ENCODE measurements at regions not wholly inside any gene's neighbourhood (a gene's known extent, or its start where the extent isn't known, plus 50 kb on each side); places are given as distances from the start of the nearest gene placed in this dataset.
"Not testable (repeated sequence)": the region's sequence is repeated elsewhere in the genome, so short reads cannot be mapped to it uniquely, and the experiment has no call there.

DNA sequence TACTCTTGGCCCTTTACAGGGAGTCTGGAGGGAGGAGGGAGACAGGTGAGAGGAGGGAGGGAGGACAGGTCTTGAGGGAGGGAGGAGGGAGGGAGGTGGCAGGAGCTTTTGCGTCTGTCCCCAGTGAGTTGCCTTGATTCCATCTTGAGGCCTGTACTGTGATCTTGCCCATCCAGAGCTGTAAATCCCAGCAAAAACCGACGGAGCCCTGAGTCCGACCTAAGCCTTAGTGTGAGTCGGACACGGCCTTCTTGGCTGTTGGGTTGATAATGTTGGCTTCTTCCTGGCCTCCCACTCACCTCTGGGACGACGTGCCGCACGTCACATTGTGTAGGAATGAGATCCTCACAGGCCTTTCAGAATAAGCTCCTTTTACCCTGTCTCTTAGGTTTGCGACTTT, 72.5 kb downstream of the RGS12 start:
- DNase-seq (ENCODE audit: low spot score), result no peak

DNA sequence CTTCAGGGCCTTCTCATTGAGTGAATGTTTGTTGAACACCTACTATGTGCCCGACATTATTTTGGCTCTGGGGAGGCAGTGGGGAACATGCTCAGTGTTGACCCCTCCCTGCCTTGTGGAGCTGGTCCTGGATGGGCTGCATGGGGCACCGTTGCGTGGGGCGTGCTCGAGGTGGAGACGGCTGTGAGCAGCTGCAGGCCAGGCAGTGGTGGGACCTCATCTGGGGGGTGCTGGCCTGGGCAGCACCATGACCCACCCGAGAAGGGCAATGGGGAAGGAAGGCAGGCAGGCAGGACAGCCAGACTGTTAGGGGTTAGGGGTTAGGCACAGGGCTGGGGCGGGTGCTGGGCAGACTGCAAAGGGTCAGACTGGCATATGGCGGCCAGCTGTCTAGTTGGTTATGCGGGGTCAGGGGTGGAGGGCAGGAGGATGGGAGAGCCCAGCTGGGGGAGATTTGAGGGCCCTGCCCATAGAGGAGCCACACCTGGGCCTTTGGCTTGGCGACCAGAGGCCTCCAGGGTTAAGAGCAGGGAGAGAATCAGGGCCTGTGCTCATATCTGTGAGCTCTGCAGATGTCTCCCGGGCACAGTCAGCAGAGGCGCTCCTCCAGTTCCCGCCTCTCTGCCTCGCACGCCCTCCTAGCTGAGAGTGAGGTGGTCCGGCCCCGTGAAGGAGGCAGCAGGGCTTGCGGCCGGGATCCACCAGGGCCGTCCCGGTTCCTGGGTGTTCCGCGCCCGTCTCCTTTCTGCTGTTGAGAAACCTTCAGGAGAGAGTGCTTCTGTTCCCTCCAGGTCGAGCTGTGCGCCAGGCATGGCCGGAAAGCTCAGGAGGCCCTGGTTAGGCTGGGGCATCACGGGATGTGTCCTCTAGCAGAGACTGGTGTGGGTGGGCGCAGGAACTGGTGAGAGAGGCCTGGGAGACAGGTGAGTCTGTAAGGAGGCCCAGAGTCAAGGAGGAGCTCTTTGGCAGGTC, 73.3 kb downstream of the RGS12 start:
- DNase-seq (ENCODE audit: low spot score), result no peak

DNA sequence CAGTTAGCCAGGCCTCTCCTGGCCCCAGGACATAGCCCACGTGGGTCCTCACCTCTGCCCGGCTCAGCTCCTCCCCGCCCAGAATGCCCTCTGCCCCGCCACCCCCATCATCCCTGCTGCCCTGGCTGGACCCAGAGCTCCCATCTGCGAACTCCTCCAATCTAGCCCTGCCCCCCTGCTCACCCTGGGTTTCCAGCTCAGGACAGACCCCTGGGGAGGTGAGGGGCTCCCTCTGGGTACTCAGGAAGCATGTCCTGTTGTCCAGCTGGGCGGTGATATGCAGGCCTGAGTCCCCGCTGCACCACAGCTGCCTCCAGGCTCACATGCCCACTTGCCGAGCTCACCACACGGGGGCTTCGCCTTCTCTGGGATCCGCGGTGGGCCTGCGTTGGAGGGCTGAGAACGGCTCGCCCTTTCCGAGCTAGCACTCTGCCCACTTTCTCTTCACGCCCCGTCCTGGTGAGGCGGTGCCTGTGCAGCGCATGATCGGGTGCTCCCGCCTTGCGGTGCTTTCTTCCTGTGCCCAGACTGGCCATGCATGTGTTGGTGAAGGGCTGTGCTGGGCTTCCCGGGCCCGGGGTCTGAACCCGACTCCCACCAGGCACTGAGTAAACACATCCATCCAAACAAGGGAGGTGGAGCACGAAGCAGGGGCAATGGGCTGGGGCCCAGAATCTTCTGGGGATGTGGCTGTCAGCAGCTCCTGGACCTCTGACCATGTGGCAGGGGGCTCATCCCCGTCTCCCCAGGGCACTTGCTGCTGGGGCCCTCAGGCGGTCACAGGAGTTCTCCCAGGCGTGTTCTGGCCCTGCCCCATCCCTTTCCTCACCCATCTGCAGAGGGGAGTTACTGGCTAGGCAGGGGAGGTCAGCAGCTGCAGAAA, 74.3 kb downstream of the RGS12 start:
- no peak for DNase-seq (ENCODE audit: low spot score)

DNA sequence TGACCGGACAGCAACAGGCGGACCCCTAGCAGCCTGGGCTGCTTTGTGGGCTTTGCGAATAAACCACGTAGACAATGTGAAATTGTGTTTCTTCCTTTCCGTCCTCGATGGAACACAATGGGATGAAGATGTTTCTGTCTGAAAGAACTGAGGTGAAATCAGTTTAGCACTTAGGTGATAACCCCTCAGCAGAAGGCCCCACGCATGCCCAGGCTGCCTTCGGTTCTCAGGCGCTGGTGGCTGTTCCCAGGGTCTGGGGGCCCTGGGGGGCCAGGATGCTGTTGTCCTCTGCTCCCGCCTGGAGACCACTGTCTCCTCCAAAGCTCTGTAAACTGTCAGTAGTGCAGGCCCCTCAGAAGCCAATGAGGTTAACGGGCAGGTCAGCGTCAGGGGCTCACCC, 73.9 kb upstream of the HGFAC start:
- DNase-seq (ENCODE audit: low spot score), result no peak

DNA sequence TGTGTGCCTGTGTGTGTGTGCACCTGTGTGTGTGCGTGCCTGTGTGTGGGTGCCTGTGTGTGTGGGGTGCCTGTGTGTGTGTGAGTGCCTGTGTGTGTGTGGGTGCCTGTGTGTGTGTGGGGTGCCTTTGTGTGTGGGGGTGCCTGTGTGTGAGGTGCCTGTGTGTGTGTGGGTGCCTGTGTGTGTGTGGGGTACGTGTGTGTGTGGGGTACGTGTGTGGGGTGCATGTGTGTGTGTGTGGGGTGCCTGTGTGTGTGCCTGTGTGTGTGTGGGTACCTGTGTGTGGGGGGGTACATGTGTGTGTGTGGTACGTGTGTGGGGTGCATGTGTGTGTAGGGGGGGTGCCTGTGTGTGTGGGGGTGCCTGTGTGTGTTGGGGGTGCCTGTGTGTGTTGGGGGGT, 73.4 kb upstream of the HGFAC start:
- no peak for DNase-seq (ENCODE audit: low spot score)

DNA sequence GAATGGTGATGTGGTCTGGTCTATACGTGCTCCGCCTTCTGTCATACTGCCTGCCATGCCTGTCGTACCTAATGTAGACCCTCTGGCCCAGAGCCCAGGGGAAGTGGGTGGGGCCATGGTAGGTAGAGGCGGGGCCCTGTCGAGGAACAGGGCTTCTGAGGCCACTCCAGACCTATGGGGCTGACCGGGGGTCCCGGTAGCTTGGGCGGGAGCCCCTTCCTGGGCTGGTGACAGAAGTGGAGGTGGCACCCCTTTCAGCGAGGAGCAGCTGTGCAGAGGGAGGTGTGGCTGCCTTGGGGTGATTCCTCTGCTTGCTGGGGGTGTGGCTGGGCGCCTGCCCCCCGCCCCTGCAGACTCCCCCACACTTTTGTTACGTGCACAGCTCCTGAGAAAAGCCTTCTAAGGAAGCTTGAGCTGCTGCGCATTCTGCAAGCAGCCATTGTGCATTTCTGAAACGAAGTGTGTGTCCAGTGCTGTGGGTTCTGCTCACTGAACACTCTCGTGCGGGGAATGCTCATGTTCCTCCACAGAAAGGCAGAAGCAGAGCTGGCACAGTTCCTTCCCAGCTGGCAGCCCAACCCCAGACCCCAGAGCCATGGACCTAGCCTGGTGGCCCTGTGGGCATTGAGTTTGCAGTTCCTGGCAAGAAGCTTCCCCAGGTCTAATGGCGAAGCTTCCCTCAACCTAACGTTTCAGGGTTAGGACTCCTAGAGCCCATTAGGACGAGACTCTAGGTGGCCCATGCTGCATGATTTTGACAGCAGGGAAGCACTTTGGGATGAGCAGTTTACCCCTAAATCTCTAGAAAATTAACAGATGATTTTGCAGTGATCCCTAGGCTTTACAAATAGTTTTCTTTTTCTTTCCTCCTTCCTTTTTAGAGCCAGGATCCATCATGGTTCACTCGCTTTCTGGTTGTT, 72.7 kb upstream of the HGFAC start:
- DNase-seq (ENCODE audit: low spot score), result no peak

DNA sequence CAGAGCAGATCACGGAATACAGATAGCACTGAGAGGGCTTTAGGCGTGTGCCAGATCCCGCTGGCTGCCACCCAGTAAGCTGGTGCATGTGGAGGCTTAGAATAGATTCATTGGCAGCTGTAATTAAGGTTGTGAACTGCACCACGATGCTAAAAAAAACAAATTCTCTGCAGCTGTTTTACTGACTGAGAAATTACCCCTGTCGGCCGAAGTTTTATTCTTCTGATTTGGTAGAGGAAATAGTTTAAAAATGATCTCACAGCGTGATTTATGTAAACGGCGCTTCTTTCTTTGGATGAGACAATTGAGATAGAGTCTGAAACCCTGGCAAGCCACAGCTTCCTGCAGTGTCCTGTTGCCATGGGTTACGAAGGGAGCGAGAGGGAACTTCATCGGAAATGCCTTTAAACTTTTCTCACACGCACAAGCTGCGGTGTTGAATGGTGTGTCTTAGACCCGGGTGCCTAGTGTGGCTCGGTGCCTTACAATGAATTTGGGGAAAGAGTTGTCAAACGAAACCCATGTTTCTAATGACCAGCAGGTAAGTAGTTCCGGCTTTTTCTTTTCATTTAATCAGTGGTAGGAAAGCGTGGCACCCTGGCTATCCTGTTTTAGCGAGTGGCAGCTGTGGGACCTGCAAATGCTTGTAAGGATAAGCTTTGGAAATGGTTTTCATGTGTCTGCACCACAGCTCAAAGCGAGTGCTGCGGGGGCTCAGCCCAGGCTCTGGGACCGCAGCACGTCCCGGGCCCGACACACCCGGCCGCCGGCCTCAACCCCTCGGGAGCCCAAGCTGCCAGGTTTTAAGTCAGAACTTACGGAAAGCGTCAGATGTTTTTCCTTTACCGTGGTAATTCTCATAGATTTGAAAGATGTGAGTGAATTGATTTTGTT, 71.7 kb upstream of the HGFAC start:
- DNase-seq (ENCODE audit: low spot score), result peak; percentile 38

DNA sequence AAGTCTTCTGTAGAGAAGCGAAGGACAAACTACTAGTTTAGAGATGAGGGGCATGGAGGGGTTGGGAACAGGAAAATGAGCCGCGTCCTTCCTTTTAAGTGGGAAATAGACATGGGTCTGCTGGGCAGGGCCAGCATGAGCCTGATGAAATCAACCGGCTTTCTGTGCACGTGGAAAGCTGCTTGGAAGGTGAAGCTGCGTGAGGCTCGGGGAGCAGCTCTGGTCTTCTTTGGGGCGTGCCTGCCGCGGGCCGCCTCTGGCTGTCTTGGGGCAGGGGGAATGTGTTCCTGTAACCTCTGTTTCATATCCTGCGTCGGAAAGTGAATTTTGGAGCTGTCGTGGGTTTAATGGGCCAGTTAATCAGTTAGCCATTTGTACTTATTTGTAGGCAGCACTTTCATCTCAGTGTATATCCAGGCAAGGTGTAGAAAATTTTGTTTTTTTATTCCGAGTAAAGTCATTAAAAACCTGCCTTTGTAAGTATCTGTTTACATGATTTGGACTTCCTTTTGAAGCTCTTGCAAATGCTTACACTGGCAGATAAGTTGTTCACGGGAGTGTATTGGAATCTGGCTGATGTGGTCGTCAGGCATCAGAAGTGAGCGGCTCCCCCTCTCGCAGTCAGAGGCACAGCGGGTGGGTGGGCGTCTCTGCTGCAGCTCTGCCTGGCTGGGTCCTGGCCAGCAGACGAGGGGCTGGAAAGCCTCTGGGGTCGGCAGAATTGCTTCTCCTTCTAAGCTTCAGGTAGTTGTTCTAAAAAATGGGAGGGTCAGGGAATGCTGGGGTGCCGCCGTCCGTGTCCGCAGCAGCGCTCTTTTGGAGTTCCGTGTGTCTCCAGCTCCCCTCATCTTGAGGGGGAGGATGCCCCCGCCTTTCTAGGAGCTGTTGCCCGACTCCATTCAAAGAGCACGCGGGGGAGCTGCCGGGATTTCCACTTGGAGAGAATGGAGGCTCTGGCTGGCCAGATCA, 70.5 kb upstream of the HGFAC start:
- DNase-seq (ENCODE audit: low spot score), result no peak

DNA sequence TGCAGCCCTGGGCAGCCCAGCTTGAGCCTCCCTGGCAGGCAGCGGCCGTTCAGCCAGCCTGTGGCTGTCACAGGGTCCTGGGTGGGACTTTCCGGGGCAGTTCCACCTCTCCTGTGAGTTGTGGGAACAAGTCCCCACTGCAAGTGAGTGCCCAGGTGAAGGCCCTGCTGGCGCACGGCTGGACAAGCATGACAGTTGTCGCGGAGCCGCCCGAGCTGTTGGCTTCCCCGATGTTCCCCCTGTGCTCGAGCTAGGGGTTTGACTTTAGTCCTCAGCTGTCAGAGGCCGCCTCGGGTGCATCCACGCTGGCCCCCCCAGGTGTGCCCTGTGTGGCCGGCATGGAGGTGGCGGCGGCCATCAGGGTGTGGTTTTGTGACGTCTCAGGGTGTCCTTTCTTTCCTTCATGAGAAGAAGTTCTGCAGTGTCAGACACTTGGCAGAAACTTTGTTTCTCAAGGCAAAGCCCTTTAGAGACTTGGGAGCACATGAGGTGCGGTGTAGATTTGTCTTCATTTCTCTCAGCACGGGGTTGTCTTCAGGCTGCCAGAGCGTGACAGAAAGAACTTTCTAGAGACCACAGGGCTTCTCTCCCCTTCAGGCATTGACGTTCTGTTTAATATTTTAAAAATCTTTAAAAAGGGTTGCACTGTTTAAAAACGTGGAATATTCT, 69.4 kb upstream of the HGFAC start:
- DNase-seq (ENCODE audit: low spot score), result no peak

DNA sequence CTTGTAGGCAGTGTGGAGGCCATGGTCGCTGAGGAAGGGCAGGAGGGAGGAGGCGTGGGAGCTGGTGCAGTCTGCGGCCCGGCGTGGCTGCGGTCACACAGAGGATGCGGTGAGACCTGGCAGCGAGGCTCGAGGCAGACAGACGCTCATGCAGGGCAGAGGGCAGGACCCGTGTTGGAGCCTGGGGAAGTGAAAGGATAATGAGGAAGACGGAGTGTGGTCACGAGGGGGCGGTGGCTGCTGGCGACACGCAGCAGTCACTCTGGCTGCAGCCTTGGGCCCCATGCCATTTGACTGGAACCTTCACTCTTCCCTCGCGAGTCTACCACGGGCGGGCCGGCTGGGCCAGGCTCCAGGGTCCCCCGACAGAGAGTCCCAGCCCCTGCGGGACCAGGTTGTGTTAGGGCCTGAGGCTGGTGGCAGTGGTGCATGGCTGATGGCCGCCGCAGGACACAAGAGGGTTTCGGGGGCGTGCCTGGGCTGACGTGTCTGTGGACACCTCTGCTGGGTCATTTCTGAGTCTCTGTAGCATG, 68.8 kb upstream of the HGFAC start:
- peak; percentile 14 for DNase-seq (ENCODE audit: low spot score)

DNA sequence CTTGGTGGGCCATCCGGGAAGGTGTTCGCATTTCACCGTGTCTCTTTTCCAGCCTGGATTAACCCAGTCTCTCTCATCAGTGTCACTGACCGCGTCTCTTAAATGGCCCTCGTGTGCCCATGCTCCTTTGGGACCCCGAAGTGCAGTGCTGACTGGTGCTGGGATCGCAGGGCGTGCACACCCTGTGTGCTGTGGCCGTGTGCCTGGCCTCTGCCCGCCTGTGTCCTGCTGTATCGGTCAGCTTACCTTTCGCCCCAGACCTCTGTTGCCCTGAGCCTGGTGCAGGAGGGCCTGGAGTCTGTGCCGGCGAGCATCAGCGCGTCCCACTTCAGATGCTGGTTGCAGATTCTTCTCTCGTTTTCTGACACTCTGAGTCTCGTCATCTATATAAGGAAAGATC, 68.3 kb upstream of the HGFAC start:
- DNase-seq (ENCODE audit: low spot score), result no peak

DNA sequence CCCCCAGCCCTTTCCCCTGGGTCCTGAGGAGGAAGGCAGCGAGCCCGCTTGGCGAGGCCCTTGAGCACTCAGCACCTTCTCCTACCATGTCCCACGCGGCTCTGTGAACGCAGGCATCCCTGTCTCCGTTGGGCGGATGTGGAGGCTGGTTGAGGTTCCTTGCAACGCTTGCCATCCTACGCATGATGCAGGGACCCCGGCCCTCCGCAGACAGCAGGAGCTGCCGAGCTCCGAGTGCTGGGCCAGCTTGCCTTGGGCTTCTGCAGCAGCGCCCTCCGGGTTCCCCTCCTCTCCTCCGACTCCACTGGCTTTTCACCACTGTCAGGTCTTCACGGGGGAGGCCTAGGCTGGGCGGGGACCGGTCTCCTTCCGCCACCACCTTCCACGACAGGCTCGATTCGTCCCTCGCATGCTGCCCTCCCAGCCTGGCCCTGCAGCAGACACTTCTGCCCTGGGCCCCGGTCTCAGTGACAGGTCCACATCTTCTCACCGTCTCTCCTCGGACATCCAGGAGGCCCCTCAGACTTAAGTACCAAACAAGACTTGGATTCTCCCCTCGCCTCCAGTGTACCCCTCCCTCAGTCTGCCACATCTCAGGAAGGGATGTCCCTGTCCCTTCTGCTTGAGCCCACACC, 67.6 kb upstream of the HGFAC start:
- no peak for DNase-seq (ENCODE audit: low spot score)

DNA sequence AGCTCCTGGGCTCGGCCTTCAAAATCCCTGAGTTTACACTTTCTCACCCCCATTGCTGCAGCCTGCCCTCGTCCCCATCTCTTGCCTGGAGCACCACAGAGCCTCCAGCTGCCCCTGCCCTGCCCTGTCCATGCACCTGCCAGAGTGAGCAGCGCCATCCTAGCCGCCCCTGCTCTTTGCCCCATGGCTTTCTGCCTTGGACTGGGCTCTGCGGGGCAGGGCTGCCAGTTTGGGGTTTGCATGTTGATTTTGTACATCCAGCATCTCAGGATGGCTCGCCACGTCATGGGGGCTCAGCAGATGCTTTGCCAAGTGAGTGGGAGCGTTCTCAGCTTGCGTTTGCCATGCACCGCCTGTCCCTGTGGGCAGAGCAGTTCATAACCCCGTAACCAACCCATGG, 67.1 kb upstream of the HGFAC start:
- no peak for DNase-seq (ENCODE audit: low spot score)

DNA sequence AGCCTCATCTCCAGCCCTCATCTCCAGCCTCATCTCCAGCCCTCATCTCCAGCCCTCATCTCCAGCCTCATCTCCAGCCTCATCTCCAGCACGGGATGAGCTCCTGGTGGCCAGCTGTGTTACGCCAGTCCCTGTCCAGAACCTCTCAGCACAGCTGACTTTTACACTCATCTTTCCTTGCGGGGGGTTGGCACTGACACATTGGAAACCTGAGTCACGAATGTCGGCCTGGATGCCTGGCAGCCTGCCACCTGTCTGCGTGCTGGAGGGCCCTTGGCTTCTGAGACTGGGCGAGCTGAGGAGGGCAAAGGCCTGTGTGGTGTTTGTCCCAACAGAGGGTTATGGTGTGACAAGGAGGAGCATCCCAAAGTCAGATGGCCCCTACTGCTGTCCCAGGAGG, 66.1 kb upstream of the HGFAC start:
- no peak for DNase-seq (ENCODE audit: low spot score)

DNA sequence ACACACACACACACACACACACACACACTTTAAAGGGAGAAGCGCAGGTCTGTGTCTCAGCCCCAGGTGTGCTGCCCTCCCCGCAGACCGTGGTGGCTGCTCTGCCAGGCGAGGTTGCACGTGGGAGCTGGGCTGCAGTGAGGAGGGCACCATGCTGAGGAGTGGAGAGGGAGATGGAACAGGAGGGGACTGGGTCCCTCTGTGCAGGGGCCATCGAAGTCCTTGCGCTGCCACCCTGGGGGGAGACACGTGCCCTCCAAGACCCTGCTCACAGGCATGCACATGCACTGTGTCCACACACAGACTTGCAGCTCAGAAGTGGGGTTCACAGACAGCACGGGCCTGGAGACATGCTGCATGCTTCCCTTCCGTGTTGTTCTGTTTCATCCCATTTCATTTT, 65.5 kb upstream of the HGFAC start:
- no peak for DNase-seq (ENCODE audit: low spot score)

DNA sequence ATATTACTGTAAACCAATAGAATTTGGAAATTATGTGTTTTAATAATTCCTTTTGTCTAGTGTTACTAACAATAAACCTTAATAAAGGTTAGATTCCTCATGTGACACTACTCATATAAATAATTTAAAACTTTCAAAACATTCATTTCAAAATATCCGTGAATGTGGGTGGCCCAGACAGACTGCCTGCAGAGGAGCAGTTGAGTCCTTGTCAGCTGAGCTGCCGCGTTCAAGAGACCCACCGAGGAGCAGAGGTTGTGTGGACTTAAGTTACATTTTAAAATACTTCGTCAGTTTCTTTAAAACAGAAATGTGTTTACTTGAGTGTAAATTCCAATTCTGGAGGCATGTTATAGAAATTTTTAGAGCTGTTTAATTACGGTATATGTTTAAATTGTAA, 64.2 kb upstream of the HGFAC start:
- DNase-seq (ENCODE audit: low spot score), result no peak

DNA sequence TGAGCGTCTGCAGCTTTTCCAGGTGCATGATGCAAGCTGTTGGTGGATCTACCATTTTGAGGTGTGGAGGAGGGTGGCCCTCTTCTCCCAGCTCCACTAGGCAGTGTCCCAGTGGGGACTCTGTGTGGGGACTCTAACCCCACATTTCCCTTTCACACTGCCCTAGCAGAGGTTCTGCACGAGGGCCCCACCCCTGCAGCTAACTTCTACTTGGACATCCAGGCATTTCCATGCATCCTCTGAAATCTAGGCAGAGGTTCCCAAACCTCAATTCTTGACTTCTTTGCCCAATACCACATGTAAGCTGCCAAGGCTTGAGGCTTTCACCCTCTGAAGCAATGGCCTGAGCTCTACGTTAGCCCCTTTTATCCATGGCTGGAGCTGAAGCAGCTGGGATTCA, 61.4 kb upstream of the HGFAC start:
- DNase-seq (ENCODE audit: low spot score), result not testable (repeated sequence)

DNA sequence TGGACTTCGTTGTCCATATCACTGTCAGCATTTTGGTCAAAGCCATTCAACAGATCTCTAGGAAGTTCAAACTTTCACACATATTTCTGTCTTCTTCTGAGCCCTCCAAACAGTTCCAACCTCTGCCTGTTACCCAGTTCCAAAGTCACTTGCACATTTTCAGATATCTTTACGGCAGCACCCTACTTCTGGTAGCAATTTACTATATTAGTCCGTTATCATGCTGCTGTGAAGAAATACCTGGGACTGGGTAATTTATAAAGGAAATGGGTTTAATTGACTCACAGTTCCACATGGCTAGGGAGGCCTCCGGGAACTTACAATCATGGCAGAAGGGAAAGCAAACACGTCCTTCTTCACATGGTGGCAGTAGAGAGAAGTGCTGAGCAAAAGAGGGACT, 60.6 kb upstream of the HGFAC start:
- DNase-seq (ENCODE audit: low spot score), result not testable (repeated sequence)
